HepG2 (cell line): ENCODE measurements at regions not wholly inside any gene's neighbourhood (a gene's known extent, or its start where the extent isn't known, plus 50 kb on each side); places are given as distances from the start of the nearest gene placed in this dataset.
A peak's percentile ranks its signal among the peaks of the same experiment; 100 is the strongest.

Experiments used
- ATAC-seq: fragments of 200-7000 bp; cut with Tn5 transposase; 3 replicates; pipeline ENCODE4 v1.9.1; 2020; ENCODE audit warnings: mild to moderate bottlenecking, moderate library complexity
- BruUV-seq: library from RNA; stranded (reverse); fragments of 400-500 nt; replicated peaks from 2 replicates; lab custom pipeline; 2021; lab: Mats Ljungman, UMichigan
- CTCF ChIA-PET: fragments of 300-600 bp; formaldehyde crosslinking; extraction: SDS; loops from one replicate; lab custom pipeline; 2021; ENCODE audit warnings: low total read pairs, inconsistent platforms, low intra/inter-chr PET ratio; lab: Yijun Ruan, JAX
- POLR2A ChIA-PET: fragments of 350-600 bp; sonication (Branson Sonifier 250); formaldehyde crosslinking; loops from one replicate; lab custom pipeline; 2020; ENCODE audit warnings: antibody characterized with exemption, inconsistent platforms; lab: Yijun Ruan, JAX
- DNase-seq: peaks from one replicate; pipeline ENCODE4 v3.0.0-alpha.2; 2015; ENCODE audit warnings: low spot score
- FAIRE-seq: peaks from 3 replicates; lab custom pipeline; 2011; peaks lifted over from hg19 to GRCh38; lab: Jason Lieb, UNC
- H2AFZ ChIP-seq: one replicate; pipeline ENCODE4 v1.6.1; 2011; ENCODE audit warnings: low read length, inconsistent platforms
- H3K27ac ChIP-seq: fragments of 300-600 bp; 3 replicates; pipeline ENCODE4 v1.8.0; 2011; ENCODE audit warnings: mixed run types, mild to moderate bottlenecking, mixed read lengths, low read length, inconsistent platforms; ENCODE audit not compliant: insufficient read depth; ENCODE audit errors: extremely low read length
- H3K27me3 ChIP-seq, 2 experiments: fragments of 200-600 bp in 1 of 2; 2 replicates in 1 of 2; 3 replicates in 1 of 2; pipeline versions ENCODE4 v1.6.0 to v1.8.0; 2011; ENCODE audit warnings: low read length in 2 of 2, mild to moderate bottlenecking in 2 of 2, moderate library complexity in 2 of 2, inconsistent platforms in 1 of 2; ENCODE audit not compliant: insufficient read depth in 2 of 2, control insufficient read depth in 1 of 2
- H3K36me3 ChIP-seq, 2 experiments: fragments of 200-600 bp in 1 of 2; replicated peaks in 1 of 2; 2 replicates in 1 of 2; 3 replicates in 1 of 2; pipeline versions ENCODE4 v1.5.1 to v1.8.0; 2011; ENCODE audit warnings: low read length in 2 of 2, inconsistent platforms in 1 of 2; ENCODE audit not compliant: insufficient read depth in 2 of 2, control insufficient read depth in 1 of 2
- H3K4me1 ChIP-seq: 2 replicates; pipeline ENCODE4 v1.5.1; 2012; ENCODE audit warnings: low read length, inconsistent platforms; ENCODE audit not compliant: insufficient read depth
- H3K4me2 ChIP-seq: 2 replicates; pipeline ENCODE4 v1.6.0; 2011; ENCODE audit warnings: low read depth, low read length, inconsistent platforms
- H3K4me3 ChIP-seq, 3 experiments: fragments of 200-600 bp in 1 of 3; sonication (generic), shearing (Covaris generic) in 1 of 3; replicated peaks in 1 of 3; 2 replicates each; pipeline ENCODE4 v1.5.1; 2011 to 2016; ENCODE audit warnings: low read length in 3 of 3, inconsistent platforms in 2 of 3, low read depth in 2 of 3, mild to moderate bottlenecking in 2 of 3, control low read depth in 1 of 3, mixed read lengths in 1 of 3; ENCODE audit not compliant: insufficient read depth in 1 of 3
- H3K79me2 ChIP-seq: one replicate; pipeline ENCODE4 v1.6.1; 2011; ENCODE audit warnings: low read length, inconsistent platforms; ENCODE audit not compliant: insufficient read depth
- H3K9ac ChIP-seq: 2 replicates; pipeline ENCODE4 v1.6.0; 2011; ENCODE audit warnings: mild to moderate bottlenecking, low read depth, low read length, inconsistent platforms; ENCODE audit not compliant: insufficient read depth
- H3K9me3 ChIP-seq: 2 replicates; pipeline ENCODE4 v1.5.1; 2012; ENCODE audit warnings: mild to moderate bottlenecking, low read length
- H4K20me1 ChIP-seq: 2 replicates; pipeline ENCODE4 v1.6.0; 2011; ENCODE audit warnings: inconsistent platforms, mild to moderate bottlenecking, low read length, moderate library complexity; ENCODE audit not compliant: insufficient read depth
- GPN1 ChIP-seq: sonication (generic); formaldehyde crosslinking; IDR thresholded peaks from 2 replicates; pipeline ENCODE4 v1.5.1; 2020; ENCODE audit warnings: missing genetic modification reagents, borderline replicate concordance
- RXRB ChIP-seq: IDR thresholded peaks from 2 replicates; pipeline ENCODE4 v1.6.1; 2016; ENCODE audit warnings: borderline replicate concordance, missing genetic modification reagents, missing compliant biosample characterization
- SALL1 ChIP-seq: sonication (generic); formaldehyde crosslinking; IDR thresholded peaks from 2 replicates; pipeline ENCODE4 v1.8.0; 2022; ENCODE audit warnings: mild to moderate bottlenecking, missing genetic modification reagents
- ZNF772 ChIP-seq: sonication (generic); formaldehyde crosslinking; IDR thresholded peaks from 2 replicates; pipeline ENCODE4 v1.5.0; 2020; ENCODE audit warnings: mild to moderate bottlenecking, missing genetic modification reagents
- WGBS: methylation state at CpG from one replicate; pipeline ENCODE4 v1.1.6; 2017; ENCODE audit warnings: low lambda C conversion rate; 5-methylcytosine and 5-hydroxymethylcytosine counted together
- in situ Hi-C: cut with HindIII; loops from 2 replicates; pipeline ENCODE4 v1.10.0; 2017; ENCODE audit warnings: low pct_unique_long_range_greater_than_20kb; ENCODE audit not compliant: extremely low pct_ligation_motif_present
- intact Hi-C: fragments of 100-400 bp; cut with micrococcal nuclease; formaldehyde crosslinking; loops from one replicate; pipeline ENCODE4 v1.10.0; 2022; ENCODE audit not compliant: unreplicated experiment
- TF ChIP-seq, protein P1 (sequence below): IDR thresholded peaks from 2 replicates; pipeline ENCODE4 v1.6.1; 2018; ENCODE audit warnings: missing genetic modification reagents, mild to moderate bottlenecking, missing compliant biosample characterization
- TF ChIP-seq, protein P2 (sequence below): sonication (generic); formaldehyde crosslinking; IDR thresholded peaks from 2 replicates; pipeline ENCODE4 v1.4.0; 2020; ENCODE audit warnings: missing genetic modification reagents
- TF ChIP-seq, protein P3 (sequence below): sonication (generic); formaldehyde crosslinking; IDR thresholded peaks from 2 replicates; pipeline ENCODE4 v1.4.0; 2020; ENCODE audit warnings: missing genetic modification reagents

DNA sequence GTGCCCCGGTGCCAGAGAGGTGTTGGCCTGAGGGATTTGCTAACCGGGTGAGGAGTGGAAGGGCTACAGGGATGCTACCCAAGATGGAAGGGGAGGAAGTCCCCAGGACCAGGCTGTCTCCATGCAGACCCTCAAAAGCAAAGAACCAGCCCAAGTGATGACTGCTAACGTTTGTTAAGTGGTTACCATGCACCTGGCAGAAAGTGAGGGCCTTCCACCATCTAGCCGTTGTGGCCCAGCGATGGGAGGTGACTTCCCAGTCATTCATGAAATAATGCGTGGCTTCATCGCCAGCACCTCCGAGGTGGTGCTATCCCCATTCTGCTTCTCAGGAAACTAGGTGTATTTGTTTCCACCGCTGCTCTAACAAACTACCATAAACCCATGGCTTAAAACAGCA lies 86.8 kb upstream of the LANCL2 start:
- BruUV-seq = no TSS peak
- Histone ChIP-seq H3K27ac (no peak overlapping the region), H3K36me3 (no peaks in the 10 kb centered on the region), H3K4me2 (peak overlapping the region; percentile 75; the same call in 1 of the 2 replicates), H2AFZ (peak overlapping the region; percentile 0)
- in situ Hi-C loops (loop anchor here (5.0 to 10.0 kb wide), 2 partner anchors 144 to 316 kb away; no protein-coding TSS in a partner anchor), intact Hi-C loops (no loop called here)
- no peak for ATAC-seq
- FAIRE-seq = no peak
- TF ChIP-seq ZNF772 (CRISPR knock-in tag) (no peak), RXRB (CRISPR knock-in tag) (no peak), GPN1 (CRISPR knock-in tag) (no peak), SALL1 (CRISPR knock-in tag) (no peak)
- TF ChIP-seq, protein P1, sequence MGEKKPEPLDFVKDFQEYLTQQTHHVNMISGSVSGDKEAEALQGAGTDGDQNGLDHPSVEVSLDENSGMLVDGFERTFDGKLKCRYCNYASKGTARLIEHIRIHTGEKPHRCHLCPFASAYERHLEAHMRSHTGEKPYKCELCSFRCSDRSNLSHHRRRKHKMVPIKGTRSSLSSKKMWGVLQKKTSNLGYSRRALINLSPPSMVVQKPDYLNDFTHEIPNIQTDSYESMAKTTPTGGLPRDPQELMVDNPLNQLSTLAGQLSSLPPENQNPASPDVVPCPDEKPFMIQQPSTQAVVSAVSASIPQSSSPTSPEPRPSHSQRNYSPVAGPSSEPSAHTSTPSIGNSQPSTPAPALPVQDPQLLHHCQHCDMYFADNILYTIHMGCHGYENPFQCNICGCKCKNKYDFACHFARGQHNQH (CRISPR knock-in tag) = no peak
- TF ChIP-seq, protein P2, sequence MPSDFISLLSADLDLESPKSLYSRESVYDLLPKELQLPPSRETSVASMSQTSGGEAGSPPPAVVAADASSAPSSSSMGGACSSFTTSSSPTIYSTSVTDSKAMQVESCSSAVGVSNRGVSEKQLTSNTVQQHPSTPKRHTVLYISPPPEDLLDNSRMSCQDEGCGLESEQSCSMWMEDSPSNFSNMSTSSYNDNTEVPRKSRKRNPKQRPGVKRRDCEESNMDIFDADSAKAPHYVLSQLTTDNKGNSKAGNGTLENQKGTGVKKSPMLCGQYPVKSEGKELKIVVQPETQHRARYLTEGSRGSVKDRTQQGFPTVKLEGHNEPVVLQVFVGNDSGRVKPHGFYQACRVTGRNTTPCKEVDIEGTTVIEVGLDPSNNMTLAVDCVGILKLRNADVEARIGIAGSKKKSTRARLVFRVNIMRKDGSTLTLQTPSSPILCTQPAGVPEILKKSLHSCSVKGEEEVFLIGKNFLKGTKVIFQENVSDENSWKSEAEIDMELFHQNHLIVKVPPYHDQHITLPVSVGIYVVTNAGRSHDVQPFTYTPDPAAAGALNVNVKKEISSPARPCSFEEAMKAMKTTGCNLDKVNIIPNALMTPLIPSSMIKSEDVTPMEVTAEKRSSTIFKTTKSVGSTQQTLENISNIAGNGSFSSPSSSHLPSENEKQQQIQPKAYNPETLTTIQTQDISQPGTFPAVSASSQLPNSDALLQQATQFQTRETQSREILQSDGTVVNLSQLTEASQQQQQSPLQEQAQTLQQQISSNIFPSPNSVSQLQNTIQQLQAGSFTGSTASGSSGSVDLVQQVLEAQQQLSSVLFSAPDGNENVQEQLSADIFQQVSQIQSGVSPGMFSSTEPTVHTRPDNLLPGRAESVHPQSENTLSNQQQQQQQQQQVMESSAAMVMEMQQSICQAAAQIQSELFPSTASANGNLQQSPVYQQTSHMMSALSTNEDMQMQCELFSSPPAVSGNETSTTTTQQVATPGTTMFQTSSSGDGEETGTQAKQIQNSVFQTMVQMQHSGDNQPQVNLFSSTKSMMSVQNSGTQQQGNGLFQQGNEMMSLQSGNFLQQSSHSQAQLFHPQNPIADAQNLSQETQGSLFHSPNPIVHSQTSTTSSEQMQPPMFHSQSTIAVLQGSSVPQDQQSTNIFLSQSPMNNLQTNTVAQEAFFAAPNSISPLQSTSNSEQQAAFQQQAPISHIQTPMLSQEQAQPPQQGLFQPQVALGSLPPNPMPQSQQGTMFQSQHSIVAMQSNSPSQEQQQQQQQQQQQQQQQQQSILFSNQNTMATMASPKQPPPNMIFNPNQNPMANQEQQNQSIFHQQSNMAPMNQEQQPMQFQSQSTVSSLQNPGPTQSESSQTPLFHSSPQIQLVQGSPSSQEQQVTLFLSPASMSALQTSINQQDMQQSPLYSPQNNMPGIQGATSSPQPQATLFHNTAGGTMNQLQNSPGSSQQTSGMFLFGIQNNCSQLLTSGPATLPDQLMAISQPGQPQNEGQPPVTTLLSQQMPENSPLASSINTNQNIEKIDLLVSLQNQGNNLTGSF (CRISPR knock-in tag) = no peak
- TF ChIP-seq, protein P3, sequence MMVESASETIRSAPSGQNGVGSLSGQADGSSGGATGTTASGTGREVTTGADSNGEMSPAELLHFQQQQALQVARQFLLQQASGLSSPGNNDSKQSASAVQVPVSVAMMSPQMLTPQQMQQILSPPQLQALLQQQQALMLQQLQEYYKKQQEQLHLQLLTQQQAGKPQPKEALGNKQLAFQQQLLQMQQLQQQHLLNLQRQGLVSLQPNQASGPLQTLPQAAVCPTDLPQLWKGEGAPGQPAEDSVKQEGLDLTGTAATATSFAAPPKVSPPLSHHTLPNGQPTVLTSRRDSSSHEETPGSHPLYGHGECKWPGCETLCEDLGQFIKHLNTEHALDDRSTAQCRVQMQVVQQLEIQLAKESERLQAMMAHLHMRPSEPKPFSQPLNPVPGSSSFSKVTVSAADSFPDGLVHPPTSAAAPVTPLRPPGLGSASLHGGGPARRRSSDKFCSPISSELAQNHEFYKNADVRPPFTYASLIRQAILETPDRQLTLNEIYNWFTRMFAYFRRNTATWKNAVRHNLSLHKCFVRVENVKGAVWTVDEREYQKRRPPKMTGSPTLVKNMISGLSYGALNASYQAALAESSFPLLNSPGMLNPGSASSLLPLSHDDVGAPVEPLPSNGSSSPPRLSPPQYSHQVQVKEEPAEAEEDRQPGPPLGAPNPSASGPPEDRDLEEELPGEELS (CRISPR knock-in tag) = no peak
- TF ChIP-seq, all 625 proteins: peak for 0
- no peak overlapping the region for H3K9ac ChIP-seq
- H3K9me3 ChIP-seq = no peaks in the 10 kb centered on the region
- no peak for DNase-seq
- ChIA-PET POLR2A (no interaction called here), CTCF (interaction anchor here (3.2 kb wide), 1 partner anchor 137 kb away, joined by 31 read pairs; no protein-coding TSS in a partner anchor)
- H3K4me1 ChIP-seq = no peaks in the 10 kb centered on the region
- peak overlapping the region in 1 of 3 experiments; percentile 64; a peak in 1 of 6 replicates for H3K4me3 ChIP-seq
- no peaks in the 10 kb centered on the region for H3K79me2 ChIP-seq
- H4K20me1 ChIP-seq = no peaks in the 10 kb centered on the region
- H3K27me3 ChIP-seq = peaks cover 1 to 38% of the 10 kb centered on the region in 2 experiments; a peak in 4 of 5 replicates
- 41% methylated on average over 6 of the region's 9 CpGs for WGBS
